ENCODE measurements at regions not wholly inside any gene's neighbourhood (a gene's known extent, or its start where the extent isn't known, plus 50 kb on each side); places are given as distances from the start of the nearest gene placed in this dataset.

DNA sequence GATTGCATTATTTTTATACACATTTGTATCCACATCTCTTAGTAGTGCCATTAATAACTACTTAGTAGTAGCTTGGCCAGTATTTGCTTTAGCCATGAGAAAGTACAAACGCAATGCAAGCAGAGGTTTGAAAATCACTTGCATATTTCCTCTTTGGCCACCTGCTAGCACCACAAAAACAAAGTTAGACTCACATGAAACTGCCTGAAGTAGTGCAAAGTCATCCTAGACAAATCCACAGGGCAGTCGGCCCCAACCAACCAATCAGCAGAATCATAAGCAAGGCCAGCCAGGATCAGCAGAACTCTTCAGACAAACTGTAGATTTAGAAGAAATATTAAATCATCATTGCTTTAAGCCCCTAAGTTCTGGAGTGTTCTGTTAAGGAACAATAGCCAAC, 135.2 kb upstream of the VGLL2 start:
- Histone ChIP-seq H3K27ac (ENCODE audit: low read depth, low read length, poor library complexity, severe bottlenecking) (no peak overlapping the region), H2AFZ (ENCODE audit: low read length) (no peak overlapping the region), H3K4me2 (ENCODE audit: low read length) (no peak overlapping the region)

DNA sequence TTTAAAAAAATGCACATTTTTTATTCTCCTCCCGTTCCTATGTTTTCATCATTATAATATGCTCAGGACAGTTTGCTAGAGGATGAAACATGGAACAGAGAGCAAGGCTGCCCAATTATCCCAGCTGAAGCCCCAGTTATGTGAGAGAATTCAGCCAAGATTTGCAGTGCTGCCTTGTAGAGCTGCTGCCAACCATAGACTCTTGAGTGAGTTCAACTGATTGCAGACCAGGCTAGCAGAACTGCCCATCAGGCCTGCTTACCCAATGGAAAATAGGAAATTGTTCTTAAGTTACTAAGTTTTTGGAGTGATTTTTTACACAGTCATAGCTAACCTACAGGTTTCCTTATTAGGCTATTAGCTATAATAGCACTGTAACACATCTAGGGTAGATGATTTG, 128.7 kb upstream of the VGLL2 start:
- TF ChIP-seq, protein P1, sequence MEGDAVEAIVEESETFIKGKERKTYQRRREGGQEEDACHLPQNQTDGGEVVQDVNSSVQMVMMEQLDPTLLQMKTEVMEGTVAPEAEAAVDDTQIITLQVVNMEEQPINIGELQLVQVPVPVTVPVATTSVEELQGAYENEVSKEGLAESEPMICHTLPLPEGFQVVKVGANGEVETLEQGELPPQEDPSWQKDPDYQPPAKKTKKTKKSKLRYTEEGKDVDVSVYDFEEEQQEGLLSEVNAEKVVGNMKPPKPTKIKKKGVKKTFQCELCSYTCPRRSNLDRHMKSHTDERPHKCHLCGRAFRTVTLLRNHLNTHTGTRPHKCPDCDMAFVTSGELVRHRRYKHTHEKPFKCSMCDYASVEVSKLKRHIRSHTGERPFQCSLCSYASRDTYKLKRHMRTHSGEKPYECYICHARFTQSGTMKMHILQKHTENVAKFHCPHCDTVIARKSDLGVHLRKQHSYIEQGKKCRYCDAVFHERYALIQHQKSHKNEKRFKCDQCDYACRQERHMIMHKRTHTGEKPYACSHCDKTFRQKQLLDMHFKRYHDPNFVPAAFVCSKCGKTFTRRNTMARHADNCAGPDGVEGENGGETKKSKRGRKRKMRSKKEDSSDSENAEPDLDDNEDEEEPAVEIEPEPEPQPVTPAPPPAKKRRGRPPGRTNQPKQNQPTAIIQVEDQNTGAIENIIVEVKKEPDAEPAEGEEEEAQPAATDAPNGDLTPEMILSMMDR (IDR thresholded peaks at IDR 0.05; ENCODE audit: low read length): no peak
- TF ChIP-seq EZH2 (IDR thresholded peaks at IDR 0.05; ENCODE audit: borderline replicate concordance, low read length): no peak
- Histone ChIP-seq H2AFZ (ENCODE audit: low read length) (no peak overlapping the region), H3K79me2 (ENCODE audit: insufficient read depth, low read length) (no peaks in the 10 kb centered on the region), H3K27ac (ENCODE audit: low read depth, low read length, poor library complexity, severe bottlenecking) (no peak overlapping the region), H3K4me2 (ENCODE audit: low read length) (no peak overlapping the region), H3K9ac (ENCODE audit: low read length) (no peak overlapping the region), H3K4me3 (ENCODE audit: low read depth, low read length, poor library complexity, severe bottlenecking) (no peak overlapping the region), H3K36me3 (ENCODE audit: insufficient read depth, low read length) (no peaks in the 10 kb centered on the region), H4K20me1 (ENCODE audit: insufficient read depth, low read length) (no peaks in the 10 kb centered on the region), H3K9me2 (ENCODE audit: low read depth, low read length) (no peaks in the 10 kb centered on the region), H3F3A (ENCODE audit: insufficient read depth, low read length) (no peaks in the 10 kb centered on the region), H3K9me3 (ENCODE audit: low read length) (no peaks in the 10 kb centered on the region), H3K27me3 (ENCODE audit: insufficient read depth, low read length) (no peaks in the 10 kb centered on the region), H3K4me1 (ENCODE audit: insufficient read depth, low read length, severe bottlenecking) (no peaks in the 10 kb centered on the region)

More for the DNA sequence above, 135.2 kb upstream of the VGLL2 start:
- Histone ChIP-seq H3K9me3 (ENCODE audit: low read length) (no peaks in the 10 kb centered on the region), H3K4me3 (ENCODE audit: low read depth, low read length, poor library complexity, severe bottlenecking) (no peak overlapping the region), H4K20me1 (ENCODE audit: insufficient read depth, low read length) (no peaks in the 10 kb centered on the region), H3K79me2 (ENCODE audit: insufficient read depth, low read length) (no peaks in the 10 kb centered on the region), H3F3A (ENCODE audit: insufficient read depth, low read length) (no peaks in the 10 kb centered on the region), H3K9me2 (ENCODE audit: low read depth, low read length) (no peaks in the 10 kb centered on the region), H3K36me3 (ENCODE audit: insufficient read depth, low read length) (no peaks in the 10 kb centered on the region), H3K27me3 (ENCODE audit: insufficient read depth, low read length) (no peaks in the 10 kb centered on the region), H3K9ac (ENCODE audit: low read length) (no peak overlapping the region), H3K4me1 (ENCODE audit: insufficient read depth, low read length, severe bottlenecking) (no peaks in the 10 kb centered on the region)
- TF ChIP-seq, protein P1 (IDR thresholded peaks at IDR 0.05; ENCODE audit: low read length): no peak
- no peak for TF ChIP-seq EZH2 (IDR thresholded peaks at IDR 0.05; ENCODE audit: borderline replicate concordance, low read length)

DNA sequence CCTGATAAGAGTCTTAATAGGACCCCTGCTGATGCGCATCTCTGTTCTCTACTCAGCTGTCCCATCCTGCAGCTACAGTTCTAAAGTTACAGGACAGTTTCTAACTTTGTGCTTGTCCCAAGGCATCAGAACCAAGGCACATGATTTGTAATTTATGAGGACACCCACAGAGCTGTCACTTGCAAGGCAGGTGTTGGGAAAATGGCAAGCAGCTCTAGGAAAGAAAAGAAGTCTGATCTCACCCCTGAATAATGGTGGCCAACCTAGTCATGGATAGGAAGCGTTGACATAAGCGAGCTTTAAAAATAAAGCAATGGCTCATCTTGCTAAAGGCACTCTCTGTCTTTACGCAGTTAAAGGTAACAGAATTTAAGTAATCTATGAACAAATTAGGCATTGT, 127.6 kb upstream of the VGLL2 start:
- H3K27ac ChIP-seq (ENCODE audit: low read depth, low read length, poor library complexity, severe bottlenecking): no peak overlapping the region
- no peak overlapping the region for H3K4me3 ChIP-seq (ENCODE audit: low read depth, low read length, poor library complexity, severe bottlenecking)
- no peaks in the 10 kb centered on the region for H3K36me3 ChIP-seq (ENCODE audit: insufficient read depth, low read length)
- no peak overlapping the region for H2AFZ ChIP-seq (ENCODE audit: low read length)
- H4K20me1 ChIP-seq (ENCODE audit: insufficient read depth, low read length): no peaks in the 10 kb centered on the region
- H3K9me2 ChIP-seq (ENCODE audit: low read depth, low read length): no peaks in the 10 kb centered on the region
- TF ChIP-seq, protein P1 (IDR thresholded peaks at IDR 0.05; ENCODE audit: low read length): no peak
- TF ChIP-seq EZH2 (IDR thresholded peaks at IDR 0.05; ENCODE audit: borderline replicate concordance, low read length): no peak
- no peak overlapping the region for H3K4me2 ChIP-seq (ENCODE audit: low read length)
- no peaks in the 10 kb centered on the region for H3F3A ChIP-seq (ENCODE audit: insufficient read depth, low read length)
- H3K4me1 ChIP-seq (ENCODE audit: insufficient read depth, low read length, severe bottlenecking): no peaks in the 10 kb centered on the region
- H3K79me2 ChIP-seq (ENCODE audit: insufficient read depth, low read length): no peaks in the 10 kb centered on the region
- no peak overlapping the region for H3K9ac ChIP-seq (ENCODE audit: low read length)
- H3K27me3 ChIP-seq (ENCODE audit: insufficient read depth, low read length): no peaks in the 10 kb centered on the region
- H3K9me3 ChIP-seq (ENCODE audit: low read length): no peaks in the 10 kb centered on the region
